ENCODE measurements at regions not wholly inside any gene's neighbourhood (a gene's known extent, or its start where the extent isn't known, plus 50 kb on each side); places are given as distances from the start of the nearest gene placed in this dataset.

GRCh38 chr12:115129727-115130126 is 445.8 kb upstream of the TBX3 start:
- intact Hi-C loops (cut with micrococcal nuclease), result no loop called here
- RAD21 ChIA-PET (ENCODE audit: low non-redundant PET in 1 of 2, low total read pairs in 2 of 2, uncharacterized antibody in 2 of 2, unreplicated experiment in 2 of 2), result no interaction called here
- no peak overlapping the region for H3K9ac ChIP-seq (ENCODE audit: low read length)
- POLR2A ChIA-PET, result no interaction called here
- no peak overlapping the region for H3K27ac ChIP-seq (ENCODE audit: low read depth, low read length)
- no peaks in the 10 kb centered on the region for H3K36me3 ChIP-seq (ENCODE audit: control insufficient read depth in 1 of 2, insufficient read depth in 2 of 2, low read length in 2 of 2)
- TF ChIP-seq FOSL1 (IDR thresholded peaks at IDR 0.05; ENCODE audit: low read depth) (no peak), REST (IDR thresholded peaks at IDR 0.05; ENCODE audit: low read depth) (no peak; the same call in 1 of the 2 replicates), TCF7L2 (IDR thresholded peaks at IDR 0.05; ENCODE audit: borderline replicate concordance, extremely low read depth, insufficient read depth, insufficient read length) (no peak), EZH2phosphoT487 (IDR thresholded peaks at IDR 0.05; ENCODE audit: borderline replicate concordance) (no peak), CEBPB (IDR thresholded peaks at IDR 0.05; ENCODE audit: low read depth) (no peak), EZH2 (IDR thresholded peaks at IDR 0.05) (no peak), ZNF274 (IDR thresholded peaks at IDR 0.05; ENCODE audit: low read depth, low read length) (no peak), JUND (IDR thresholded peaks at IDR 0.05) (no peak), ZFX (IDR thresholded peaks at IDR 0.05) (no peak)
- TF ChIP-seq, protein P1, sequence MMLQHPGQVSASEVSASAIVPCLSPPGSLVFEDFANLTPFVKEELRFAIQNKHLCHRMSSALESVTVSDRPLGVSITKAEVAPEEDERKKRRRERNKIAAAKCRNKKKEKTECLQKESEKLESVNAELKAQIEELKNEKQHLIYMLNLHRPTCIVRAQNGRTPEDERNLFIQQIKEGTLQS (IDR thresholded peaks at IDR 0.05), result no peak
- TF ChIP-seq, protein P2, sequence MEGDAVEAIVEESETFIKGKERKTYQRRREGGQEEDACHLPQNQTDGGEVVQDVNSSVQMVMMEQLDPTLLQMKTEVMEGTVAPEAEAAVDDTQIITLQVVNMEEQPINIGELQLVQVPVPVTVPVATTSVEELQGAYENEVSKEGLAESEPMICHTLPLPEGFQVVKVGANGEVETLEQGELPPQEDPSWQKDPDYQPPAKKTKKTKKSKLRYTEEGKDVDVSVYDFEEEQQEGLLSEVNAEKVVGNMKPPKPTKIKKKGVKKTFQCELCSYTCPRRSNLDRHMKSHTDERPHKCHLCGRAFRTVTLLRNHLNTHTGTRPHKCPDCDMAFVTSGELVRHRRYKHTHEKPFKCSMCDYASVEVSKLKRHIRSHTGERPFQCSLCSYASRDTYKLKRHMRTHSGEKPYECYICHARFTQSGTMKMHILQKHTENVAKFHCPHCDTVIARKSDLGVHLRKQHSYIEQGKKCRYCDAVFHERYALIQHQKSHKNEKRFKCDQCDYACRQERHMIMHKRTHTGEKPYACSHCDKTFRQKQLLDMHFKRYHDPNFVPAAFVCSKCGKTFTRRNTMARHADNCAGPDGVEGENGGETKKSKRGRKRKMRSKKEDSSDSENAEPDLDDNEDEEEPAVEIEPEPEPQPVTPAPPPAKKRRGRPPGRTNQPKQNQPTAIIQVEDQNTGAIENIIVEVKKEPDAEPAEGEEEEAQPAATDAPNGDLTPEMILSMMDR (IDR thresholded peaks at IDR 0.05 in 2 of 3, conservative IDR thresholded peaks at IDR 0.05 in 1 of 3; ENCODE audit: borderline replicate concordance in 1 of 3, insufficient read depth in 1 of 3, low read depth in 2 of 3, low read length in 2 of 3), result no peak
- H3K27me3 ChIP-seq (ENCODE audit: insufficient read depth, low read length), result no peaks in the 10 kb centered on the region
- DNase-seq (ENCODE audit: low read depth, low spot score) (no peak), ATAC-seq (no peak)
- no TSS peak for BruUV-seq (replicated peaks)
- no peak overlapping the region for H3K4me3 ChIP-seq (replicated peaks in 1 of 2; ENCODE audit: low read depth in 1 of 2, low read length in 2 of 2)
- H3K9me3 ChIP-seq (ENCODE audit: control insufficient read depth in 1 of 2, insufficient read depth in 1 of 2, low read depth in 1 of 2, low read length in 2 of 2), result no peaks in the 10 kb centered on the region
- H2AFZ ChIP-seq (ENCODE audit: low read depth, low read length, poor library complexity, severe bottlenecking), result no peak overlapping the region
- H3K79me2 ChIP-seq (ENCODE audit: insufficient read depth, low read length), result no peaks in the 10 kb centered on the region
- no peaks in the 10 kb centered on the region for H3K9me2 ChIP-seq (ENCODE audit: insufficient read depth)
- no peak overlapping the region for H3K4me2 ChIP-seq (ENCODE audit: low read length)
- CTCF ChIA-PET, result no interaction called here
- no peaks in the 10 kb centered on the region for H3K4me1 ChIP-seq (ENCODE audit: control insufficient read depth in 1 of 2, insufficient read depth in 2 of 2, low read length in 2 of 2)
- no peaks in the 10 kb centered on the region for H4K20me1 ChIP-seq (ENCODE audit: insufficient read depth)

Data from HCT116 (cell line).